ENCODE measurements at regions not wholly inside any gene's neighbourhood (a gene's known extent, or its start where the extent isn't known, plus 50 kb on each side); places are given as distances from the start of the nearest gene placed in this dataset.
"Not testable (repeated sequence)": the region's sequence is repeated elsewhere in the genome, so short reads cannot be mapped to it uniquely, and the experiment has no call there.

DNA sequence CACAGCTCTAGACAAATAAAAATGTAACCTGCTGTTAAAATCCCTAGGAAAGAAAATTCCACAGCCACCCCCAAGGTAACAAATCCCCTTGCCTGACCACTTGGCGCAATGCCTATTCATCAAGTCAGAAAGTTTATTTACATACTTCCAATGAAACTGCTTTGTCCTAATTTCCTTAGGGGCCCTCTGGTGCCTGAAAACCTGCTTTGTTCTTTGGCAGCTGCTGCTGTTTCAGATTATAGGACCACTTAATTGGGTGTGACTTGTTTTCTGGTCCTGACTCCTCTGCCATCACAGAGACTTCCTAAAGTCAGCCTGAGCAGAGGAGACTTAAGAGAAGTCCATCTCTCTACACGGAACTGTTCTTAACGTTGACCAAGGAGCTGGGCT lies 323.6 kb downstream of the UBE3D start:
- DNase-seq = no peak

DNA sequence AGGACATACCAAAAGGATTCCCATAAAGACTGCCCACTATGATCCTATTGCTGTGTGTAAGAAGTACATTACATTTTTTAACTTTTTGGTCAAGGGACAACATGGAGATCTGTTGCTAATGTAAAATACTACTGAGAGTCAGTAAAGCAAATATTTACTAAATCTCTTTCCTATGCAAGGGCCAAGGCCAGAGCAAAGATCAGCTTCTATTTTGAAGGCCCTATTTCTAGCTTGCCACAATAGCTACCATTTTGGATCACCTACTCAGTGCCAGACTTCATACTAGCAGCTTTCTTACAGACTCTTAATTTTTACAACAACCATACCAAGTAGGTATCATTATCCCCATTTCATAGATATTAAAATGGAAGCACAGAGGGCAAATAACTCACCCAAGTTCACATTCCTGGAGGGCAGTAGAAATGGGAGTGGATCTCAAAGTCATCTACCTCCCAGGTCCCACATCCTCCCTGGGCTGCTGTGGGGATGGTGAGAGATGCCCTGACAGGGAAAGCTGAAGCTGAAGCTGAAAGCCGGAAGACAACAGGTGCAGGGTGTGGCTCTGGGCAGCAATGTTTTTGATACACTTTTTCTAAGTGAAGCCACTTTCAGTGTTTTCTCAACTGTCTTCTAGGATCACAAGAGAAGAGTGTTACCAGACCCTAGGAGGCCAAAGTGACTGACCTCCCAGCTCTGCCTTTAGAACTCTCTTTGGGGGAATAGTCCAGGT lies 321.2 kb downstream of the UBE3D start:
- DNase-seq = no peak

DNA sequence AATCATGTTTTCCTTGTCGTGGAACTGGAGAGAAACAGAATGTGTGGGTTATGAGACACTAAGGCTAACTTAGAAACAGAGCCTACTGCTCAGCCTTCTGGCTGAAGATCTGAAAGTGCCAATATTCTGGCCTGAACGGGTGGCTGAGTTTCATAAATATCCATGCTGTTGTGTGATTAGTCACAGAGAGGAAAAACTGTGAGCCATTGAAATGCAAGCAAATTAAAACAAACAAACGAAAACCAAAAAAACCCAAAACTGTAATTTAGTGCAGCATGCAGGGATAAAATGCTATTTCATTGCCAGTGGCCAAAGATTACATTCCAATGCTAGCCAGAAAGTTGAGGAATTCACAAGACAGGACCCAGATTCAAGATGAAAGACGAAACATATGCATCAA lies 315.1 kb downstream of the UBE3D start:
- DNase-seq = no peak

DNA sequence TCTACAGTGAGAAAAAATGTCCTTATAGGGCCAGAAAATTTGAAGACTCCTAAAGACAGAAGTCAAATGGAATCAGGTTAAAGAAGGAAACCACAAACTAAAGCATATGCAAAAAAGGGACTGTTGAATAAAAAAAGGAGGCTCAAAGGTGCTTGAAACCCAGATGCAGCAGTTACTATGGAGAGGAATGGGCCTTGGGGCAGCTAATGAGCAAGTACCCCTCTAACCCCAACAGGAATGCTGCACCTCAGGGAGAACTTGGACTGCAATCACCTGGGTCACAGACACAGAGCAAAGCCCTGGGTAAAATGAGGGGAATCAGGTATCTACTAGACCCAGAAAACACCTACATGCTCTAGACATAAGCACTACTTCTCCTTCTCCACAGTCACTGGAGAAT lies 313.9 kb downstream of the UBE3D start:
- no peak for DNase-seq

DNA sequence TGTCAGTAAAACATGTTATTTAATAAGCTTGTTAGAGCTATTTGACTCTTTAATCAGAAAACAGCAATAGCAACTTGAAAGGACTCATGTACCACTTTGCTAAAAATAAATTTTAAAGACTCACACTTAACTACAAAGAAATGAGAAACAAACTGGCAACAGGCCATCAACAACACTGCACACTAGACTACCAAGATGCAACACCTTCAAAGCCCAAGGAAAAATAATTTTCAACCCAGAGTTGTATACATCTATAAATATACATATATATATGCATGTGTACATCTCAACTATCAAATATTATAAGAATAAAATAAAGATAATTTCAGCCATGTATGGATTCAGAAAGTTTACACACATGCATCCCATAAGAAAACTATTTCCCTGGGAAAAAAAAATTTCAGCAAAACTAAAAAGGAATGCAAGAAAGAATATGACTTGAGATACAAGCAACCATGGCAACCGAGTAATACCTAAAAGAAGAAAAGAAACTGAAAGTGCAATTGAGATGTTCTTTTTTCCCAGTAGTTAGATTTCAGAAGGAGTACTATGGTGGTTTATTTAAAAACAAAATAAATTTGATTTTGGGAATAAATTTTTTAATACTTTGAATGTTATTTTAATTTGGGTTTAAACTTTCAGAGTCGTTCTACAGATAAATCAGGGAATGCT lies 303.8 kb downstream of the UBE3D start:
- DNase-seq = no peak

DNA sequence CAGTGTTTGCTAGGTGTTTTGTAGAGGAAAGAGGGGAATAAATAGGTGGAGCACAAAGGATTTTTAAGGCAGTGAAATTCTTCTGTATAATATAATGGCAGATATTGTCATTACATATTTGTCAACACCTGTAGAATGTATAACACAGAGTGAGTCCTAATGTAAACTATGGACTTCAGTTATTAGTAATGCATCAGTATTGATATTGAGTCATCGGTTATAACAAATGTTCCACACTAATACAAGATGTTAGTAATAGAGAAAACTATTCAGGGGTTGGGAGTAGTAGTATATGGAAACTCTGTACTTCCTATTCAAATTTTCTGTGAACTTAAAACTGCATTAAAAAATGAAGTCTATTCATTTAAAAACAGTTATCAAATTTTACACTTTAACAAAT lies 299.2 kb downstream of the UBE3D start:
- no peak for DNase-seq

DNA sequence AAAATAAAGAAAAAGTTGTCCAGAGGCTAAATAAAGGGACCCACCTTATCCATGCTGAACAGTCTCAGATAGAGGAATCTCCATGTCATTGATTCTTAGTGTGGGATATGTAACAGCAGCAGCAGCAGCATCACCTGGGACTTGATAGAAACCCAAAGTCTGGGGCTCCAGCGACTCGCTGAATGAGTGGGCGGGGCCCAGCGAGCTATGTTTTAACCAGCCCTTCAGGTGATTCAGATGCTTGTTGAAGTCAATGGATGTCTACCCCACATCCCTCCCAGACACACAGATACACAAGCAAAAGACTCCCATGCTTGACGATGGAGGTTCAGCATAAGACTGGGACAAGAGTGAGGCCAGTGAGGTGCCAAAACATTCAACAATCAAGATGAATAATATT lies 298.6 kb downstream of the UBE3D start:
- DNase-seq = no peak

DNA sequence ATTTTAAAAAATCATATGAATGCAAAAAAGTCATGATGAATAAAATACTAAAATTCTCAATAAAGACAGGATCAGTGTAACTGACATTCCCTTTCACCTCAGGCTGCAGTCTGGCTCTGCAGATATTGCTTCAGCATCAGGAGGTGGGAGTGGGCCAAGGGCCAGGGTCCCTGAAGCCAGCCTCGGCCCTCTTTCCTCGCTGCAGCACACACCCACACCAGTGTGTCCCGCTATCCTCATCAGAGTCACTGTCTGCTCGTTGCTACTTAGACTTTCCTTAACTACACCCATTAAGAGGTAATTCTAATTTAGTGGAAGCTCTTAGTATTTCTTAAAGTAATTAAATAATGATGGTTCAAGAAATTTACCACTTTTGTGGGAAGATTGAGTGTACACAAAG lies 298.2 kb downstream of the UBE3D start:
- no peak for DNase-seq

DNA sequence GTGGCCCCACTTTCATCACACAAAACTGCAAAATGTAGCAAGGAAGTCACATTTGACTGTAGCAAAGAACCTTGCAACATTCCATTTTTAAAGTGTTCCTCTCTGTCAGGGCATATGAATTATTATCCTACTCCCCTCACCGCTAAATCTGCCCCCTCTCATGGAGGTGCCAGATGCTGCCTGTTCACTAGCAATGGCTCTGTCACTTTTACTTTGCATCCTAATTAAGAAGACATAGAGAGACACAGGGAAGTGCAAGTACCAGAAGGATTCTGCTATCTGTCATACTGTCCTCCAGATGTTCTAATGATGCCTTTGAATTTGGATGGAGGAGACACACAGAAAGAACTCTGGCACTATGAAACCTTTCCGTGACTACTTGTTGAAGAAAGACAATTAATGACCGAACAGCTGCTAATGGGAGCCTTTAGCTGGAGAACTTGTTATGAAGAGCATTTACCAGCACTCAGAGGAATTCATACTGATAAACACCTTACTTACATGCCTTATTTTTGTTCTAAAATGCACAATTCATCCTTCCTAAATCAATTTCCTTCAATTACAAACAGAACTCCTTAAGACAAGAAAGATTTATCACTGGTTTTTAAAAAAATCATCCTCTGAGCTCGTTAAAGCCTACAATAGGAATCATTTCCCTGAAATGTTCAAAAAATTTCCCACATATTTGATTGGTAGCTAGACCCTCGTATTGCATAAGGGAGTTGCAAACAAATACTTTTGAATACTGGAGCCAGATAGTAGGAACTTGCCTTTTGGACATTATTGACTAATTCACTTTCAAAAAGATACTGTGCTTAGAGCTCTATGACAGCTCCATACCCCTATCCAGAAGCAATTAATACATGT lies 292.6 kb downstream of the UBE3D start:
- no peak for DNase-seq

DNA sequence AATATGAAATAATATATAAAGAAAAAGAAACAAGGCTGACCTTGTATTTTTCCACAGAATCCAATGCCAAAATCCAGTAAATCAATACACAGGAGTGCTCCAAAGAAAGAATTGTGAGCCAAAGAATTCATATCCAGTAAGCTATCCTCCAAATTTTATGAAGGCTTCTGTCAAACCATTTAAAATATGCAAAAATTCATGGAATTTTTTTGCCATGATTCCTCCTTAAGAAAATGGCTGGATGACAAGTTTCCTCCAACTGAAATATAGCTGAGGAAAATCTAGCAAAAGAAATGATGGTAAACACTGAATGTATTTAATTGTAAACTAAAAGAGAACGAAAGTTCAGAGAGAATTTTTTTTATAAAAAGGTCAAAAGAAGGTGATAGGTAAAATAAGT lies 290.3 kb downstream of the UBE3D start:
- no peak for DNase-seq

DNA sequence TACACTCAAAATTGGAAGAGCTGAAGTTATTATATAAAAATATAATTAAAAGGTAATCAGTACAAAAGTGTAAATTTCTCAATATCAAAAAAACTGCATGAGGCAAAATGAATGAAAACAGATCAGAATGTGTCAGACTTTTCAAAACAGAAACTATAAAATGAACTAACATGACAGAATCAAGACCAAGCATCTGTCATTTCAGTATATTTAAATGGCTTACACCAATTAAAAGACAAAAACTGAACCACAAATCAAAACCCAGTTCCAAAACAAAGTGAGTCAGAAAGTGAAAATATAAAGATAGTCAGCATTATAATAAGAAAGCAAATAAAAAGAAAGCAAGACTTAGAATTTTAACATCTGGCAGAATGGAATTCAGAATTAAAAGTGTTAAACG lies 289.7 kb downstream of the UBE3D start:
- DNase-seq = no peak

DNA sequence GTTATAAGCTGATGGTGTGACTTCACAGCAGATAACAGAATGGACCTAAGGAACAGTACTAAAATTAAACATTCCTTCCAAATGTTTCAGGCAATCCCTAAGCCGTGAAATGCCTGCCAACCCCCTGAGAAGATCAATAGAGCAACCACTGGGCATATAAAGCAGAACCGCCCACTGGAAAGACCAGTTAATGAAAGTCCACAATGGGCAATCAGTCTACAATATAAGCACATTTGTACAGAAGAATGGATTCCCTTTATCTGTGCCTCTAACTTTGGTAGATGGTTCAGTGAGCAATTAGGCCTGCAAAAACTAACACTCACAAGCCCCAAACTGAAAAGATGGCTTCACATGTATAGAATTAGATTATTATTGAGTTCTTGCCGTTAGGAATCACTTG lies 286.6 kb downstream of the UBE3D start:
- no peak for DNase-seq

DNA sequence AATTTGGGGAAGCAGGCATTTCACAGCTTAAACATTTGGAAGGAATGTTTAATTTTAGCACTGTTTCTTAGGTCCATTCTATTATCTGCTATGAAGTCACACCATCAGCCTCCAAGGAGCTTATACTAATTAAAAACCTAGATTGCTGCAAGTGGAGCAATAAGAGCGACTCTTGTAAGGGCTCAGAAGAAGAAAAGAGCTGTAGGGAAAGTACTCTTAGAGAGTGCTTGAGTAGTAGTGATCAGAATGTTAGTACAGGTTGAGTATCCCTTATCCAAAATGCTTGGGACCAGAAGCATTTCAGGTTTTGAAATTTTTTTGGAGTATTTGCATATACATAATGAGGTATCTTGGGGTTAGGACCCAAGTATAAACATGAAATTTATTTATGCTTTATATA lies 285.3 kb downstream of the UBE3D start:
- DNase-seq = no peak

DNA sequence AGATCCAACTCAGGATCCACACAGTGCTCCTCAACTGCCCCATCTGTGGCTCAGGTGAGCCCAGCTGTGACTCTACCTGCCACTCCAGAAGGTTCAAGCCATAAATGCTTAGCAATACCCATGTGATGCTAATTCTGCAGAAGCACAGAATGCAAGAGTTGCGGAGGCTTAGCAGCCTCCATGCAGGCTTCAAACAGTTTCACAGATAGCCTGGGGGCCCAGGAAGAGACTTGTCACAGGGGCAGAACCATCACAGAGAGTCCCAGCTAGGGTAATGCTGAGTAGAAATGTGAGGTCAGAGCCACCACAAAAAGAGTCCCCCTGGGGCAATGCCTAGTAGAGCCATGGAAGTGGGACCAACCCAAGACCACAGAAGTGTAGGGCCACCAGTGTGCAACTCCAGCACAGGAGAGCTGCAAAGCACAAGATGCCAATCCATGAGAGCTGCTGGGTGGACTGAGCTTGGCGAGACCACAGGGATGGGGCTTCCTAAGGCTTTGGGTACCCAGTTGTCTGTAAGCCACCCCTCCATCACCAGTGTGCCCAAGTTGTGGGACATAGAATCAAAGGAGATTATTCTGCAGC lies 283.9 kb downstream of the UBE3D start:
- DNase-seq = no peak

DNA sequence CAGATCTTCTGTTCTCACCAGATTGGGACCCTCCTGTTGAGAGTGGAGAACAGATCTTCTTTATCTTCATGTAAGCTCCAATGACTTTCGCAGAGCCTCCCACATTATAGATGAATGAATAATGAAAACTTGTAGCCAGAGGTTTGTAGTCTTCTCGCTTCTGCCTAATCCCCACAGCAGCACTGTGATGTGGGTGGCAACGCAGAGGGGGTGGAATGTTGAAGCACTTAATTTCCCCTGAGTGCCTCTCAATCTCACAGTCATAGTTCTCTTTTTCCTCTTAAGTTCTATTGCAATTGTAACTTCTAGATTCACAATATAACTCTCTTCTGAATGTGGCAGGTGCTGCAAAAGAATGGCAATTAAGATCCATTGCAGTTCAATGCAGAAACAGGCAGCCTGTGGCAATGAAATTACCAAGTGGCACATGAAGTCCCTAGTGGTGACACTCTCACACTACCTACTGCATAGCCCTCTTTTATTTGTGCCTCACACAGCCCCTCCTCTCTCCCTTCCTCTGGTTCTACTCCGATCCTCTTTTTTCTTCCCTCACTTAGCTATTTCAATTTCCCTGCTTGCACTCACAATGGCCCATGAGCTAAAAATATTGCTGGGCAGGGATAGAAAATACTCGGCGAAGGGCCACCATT lies 281.9 kb downstream of the UBE3D start:
- no peak for DNase-seq

DNA sequence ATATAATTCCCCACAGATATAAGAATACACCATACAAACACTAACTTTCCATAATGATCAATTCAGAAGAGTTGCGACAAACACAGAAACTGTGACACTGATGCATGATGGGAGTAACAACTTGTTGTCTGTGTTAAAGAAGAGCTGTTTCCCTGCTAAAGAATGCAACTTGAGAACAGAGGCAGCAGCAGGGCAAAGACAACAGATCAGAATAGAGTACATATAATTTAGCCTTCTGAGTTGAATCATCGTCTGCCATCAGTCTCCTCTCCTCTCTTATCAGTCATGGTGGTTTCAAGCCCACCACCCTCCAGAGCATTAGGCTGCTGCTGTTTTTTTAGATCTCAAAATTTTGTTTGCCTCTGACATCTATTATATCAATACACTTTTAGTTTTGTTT lies 280.4 kb downstream of the UBE3D start:
- DNase-seq = no peak

DNA sequence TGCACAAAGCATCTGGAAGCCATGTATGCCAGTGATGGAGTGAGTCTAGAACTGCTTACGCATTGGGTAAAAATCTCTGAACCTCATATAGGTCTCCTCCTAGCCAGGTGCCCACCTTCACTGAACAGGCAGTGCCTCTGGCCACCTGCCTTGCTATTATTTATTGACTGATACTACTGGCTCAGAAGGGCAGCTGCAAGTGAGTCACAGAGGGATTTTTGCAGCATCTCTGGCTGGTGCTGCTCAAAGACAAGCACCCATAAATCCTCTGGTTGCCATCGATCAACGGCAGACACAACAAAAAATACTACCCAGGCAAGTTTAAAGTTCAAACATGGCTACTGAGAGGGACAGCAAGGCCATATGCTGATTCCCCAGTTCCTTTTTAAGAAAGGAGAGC lies 279.4 kb downstream of the UBE3D start:
- no peak for DNase-seq

DNA sequence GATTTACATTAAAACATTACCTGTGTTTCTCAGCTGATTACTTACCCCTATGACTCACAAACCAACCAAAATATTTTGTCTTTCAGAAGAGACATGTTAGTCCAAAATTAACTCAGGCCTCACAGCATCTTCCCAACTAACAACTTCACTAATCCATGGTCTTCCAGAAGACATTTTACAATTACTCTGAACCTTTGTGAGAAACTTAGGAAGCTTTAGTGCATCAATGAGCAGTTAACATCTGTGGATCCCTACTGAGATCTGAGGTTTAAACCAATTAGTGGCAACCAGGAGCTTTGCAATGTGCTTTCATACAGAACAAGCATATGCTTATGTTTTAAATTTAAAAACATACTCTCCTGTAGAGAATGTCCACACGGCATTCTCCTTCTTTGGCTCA lies 269.7 kb downstream of the UBE3D start:
- DNase-seq = no peak

DNA sequence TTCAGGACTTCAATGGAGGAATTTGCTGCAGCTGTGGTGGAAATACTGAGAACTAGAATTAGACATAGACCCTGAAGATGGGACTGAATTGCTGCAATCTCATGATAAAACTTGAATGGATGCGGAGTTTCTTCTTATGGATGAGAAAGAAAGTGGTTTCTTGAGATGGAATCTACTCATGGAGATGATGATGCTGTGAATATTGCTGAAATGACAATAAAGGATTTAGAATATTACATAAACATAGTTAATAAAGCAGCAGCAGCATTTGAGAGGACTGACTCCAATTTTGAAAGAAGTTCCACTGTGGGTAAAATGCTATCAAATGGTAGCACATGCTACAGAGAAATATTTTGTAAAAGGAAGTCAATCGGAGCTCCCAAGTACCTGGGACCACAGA lies 264.6 kb downstream of the UBE3D start:
- no peak for DNase-seq

DNA sequence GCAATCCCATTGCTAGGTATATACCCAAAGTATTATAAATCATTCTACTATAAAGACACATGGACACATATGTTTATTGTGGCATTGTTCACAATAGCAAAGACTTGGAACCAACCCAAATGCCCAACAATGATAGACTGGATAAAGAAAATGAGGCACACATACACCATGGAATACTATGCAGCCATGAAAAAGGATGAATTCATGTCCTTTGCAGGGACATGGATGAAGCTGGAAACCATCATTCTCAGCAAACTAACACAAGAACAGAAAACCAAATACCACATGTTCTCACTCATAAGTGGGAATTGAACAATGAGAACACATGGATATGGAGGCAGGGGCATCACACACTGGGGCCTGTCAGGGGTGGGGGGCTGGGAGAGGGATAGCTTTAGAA lies 249.4 kb downstream of the UBE3D start:
- DNase-seq = not testable (repeated sequence)

DNA sequence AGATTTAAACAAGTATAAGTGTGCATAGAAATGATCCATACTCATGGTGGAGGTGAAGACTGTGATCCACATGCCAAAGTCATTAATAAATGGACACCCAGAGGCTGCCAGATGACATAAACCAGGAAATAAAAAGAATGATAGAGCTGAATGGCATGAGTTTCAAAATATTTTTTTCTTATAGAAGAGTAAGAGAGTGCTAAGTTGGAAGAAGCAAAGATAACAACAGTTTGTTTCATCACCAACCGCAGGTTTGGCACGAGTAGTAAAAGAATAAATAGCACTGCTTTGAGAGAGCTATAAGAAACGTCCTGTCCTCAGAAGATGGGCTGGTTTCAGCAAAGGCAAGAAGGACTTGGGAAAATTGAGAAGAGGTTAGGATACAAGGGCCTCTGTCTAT lies 246.9 kb downstream of the UBE3D start:
- no peak for DNase-seq

DNA sequence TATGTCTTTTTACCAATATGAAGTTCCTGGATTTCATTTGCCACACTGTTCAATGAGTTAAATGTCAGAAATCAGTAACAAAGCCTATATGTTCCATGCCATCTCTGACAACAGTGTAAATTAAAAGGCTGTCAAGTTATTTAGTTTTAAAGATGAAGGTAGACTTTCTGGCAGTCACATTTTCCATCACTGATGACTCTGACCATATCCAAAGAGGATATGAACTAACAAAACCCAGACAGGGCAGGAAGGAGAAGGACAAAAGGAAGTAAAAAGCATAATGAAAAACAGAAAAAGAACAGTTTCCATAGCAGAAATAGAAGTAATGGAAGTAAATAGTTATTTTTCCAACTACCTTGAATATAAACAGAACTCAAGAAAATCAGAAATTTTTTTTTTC lies 242.3 kb downstream of the UBE3D start:
- no peak for DNase-seq

DNA sequence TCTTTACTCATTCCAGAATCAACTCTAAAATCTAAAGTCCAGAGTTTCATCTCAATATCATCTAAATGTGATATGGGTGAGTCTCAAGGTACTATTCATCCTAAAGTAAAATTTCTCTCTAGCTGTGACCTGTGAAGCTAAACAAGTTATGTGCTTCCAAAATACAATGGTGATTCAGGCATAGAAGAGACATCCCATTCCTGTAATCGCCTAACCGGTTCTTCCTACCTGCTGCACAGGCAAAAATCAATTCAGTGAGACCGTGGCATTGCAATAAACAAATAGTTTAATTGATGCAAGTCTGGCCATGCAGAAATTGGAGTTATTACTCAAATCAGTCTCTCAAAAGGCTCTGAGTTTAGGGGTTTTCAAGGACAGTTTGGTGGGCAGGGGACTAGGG lies 232.8 kb downstream of the UBE3D start:
- DNase-seq = no peak

All from activated T-cell treated with anti-CD3 and anti-CD28 coated beads, Interleukin-2, amount 50 U/mL, for 48 hours (primary cell).